GM12892 (cell line): ENCODE measurements at regions not wholly inside any gene's neighbourhood (a gene's known extent, or its start where the extent isn't known, plus 50 kb on each side); places are given as distances from the start of the nearest gene placed in this dataset.

Experiments used
- POLR2A ChIP-seq: IDR thresholded peaks from 2 replicates; pipeline ENCODE4 v1.6.1; 2011; ENCODE audit warnings: low read depth, low read length, control low read depth
- POLR2AphosphoS5 ChIP-seq: IDR thresholded peaks from 2 replicates; pipeline ENCODE4 v1.6.1; 2011; ENCODE audit warnings: low read depth, low read length, control low read depth

GRCh38 chr9:28650327-28650726 is 1077.0 kb upstream of the C9orf72 start:
- TF ChIP-seq POLR2A (no peak), POLR2AphosphoS5 (no peak)
